ENCODE measurements at regions not wholly inside any gene's neighbourhood (a gene's known extent, or its start where the extent isn't known, plus 50 kb on each side); places are given as distances from the start of the nearest gene placed in this dataset.

DNA sequence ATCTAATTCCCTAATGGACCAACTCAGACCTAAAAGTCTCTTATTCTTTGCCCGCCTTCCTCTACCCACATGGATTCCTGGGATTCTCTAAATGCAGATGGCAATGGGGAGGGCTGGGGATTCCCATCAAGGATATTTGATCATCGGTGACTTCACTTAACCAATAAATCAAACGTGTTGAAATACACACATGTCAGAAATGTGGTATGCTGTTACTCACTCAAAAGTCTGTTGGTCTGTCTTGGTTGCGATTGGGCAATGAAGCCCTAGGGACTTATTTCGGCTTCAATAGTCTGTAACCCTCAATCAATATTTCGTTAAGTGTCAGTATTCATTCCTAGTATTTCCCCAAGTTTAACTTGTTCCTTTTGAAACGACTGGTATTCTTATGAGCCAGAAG lies 117.2 kb upstream of the DIO3 start:
- Histone ChIP-seq H3K27me3 (ENCODE audit: low read depth) (peaks cover 6% of the 10 kb centered on the region), H3K4me3 (no peak overlapping the region), H3K9me3 (no peaks in the 10 kb centered on the region), H3K27ac (no peak overlapping the region), H3K36me3 (no peaks in the 10 kb centered on the region), H3K4me1 (no peaks in the 10 kb centered on the region)
- no peak for ATAC-seq
- DNase-seq: no peak
- no peak for TF ChIP-seq CTCF (IDR thresholded peaks at IDR 0.05)
- intact Hi-C loops (cut with DNase I): no loop called here

DNA sequence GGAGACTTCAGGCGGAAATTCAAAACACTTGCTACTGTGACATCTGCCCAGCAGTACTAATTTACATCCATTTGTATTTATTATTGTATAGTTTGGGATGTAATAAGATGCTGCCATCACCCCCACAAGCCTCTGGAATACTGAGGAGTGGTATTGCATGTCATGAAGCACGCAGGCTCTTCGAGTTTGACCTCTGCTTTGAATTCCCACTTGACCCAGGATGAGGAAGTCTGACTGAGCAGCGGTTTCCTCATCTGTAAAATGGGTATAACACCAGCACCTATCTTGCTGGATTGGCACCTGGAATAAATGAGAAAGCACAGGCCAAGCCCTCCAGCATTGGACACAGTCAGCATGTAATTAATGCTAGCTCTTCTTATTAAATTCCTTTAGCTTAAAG lies 116.0 kb upstream of the DIO3 start:
- ATAC-seq (no peak), DNase-seq (no peak)
- H3K9me3 ChIP-seq: no peaks in the 10 kb centered on the region
- no peak overlapping the region for H3K4me3 ChIP-seq
- H3K4me1 ChIP-seq: no peaks in the 10 kb centered on the region
- intact Hi-C loops (cut with DNase I): no loop called here
- H3K27me3 ChIP-seq (ENCODE audit: low read depth): peaks cover 6% of the 10 kb centered on the region
- no peak for TF ChIP-seq CTCF (IDR thresholded peaks at IDR 0.05)
- no peaks in the 10 kb centered on the region for H3K36me3 ChIP-seq
- H3K27ac ChIP-seq: no peak overlapping the region

DNA sequence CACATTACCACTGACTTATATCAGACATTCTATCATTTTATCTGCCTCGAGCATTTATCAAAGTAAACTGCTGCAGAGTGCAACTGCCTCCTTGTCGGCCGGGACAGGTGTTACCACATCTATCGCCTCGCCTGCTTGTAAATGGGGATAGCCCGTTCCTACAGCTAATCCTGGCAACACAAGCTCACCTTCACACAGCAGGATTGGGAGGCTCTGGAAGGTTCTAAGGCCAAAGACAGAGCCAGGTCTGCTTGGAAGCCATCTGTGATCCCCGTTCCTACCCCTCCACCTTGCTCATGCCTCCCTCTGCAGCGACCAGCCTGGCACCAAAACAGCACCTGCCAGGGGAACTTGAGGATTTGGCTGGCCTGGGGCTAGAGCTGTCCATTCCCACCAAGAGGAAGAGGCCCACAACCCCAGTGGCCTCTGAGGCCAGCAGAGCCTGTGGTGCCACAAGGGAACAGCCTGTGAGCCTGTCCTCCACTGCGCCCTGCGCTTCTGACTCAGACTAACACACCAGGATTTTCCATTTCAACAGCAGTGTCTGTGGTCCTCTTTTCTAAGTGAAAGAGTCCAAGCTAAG lies 114.8 kb upstream of the DIO3 start:
- Histone ChIP-seq H3K36me3 (no peaks in the 10 kb centered on the region), H3K4me1 (no peaks in the 10 kb centered on the region), H3K27me3 (ENCODE audit: low read depth) (peaks cover 6% of the 10 kb centered on the region), H3K27ac (no peak overlapping the region), H3K9me3 (no peaks in the 10 kb centered on the region), H3K4me3 (no peak overlapping the region)
- ATAC-seq (no peak), DNase-seq (no peak)
- no peak for TF ChIP-seq CTCF (IDR thresholded peaks at IDR 0.05)
- intact Hi-C loops (cut with DNase I): no loop called here

- no peaks in the 10 kb centered on the region for H3K9me3 ChIP-seq
- peaks cover 14% of the 10 kb centered on the region for H3K27me3 ChIP-seq (ENCODE audit: low read depth)
- DNase-seq (no peak), ATAC-seq (no peak)
- H3K27ac ChIP-seq: no peak overlapping the region
- H3K36me3 ChIP-seq: no peaks in the 10 kb centered on the region
- TF ChIP-seq CTCF (IDR thresholded peaks at IDR 0.05): no peak
- no peak overlapping the region for H3K4me3 ChIP-seq
- intact Hi-C loops (cut with DNase I): no loop called here
- no peaks in the 10 kb centered on the region for H3K4me1 ChIP-seq
Observed at GRCh38 chr14:101449114-101449513, 112.2 kb upstream of the DIO3 start.

DNA sequence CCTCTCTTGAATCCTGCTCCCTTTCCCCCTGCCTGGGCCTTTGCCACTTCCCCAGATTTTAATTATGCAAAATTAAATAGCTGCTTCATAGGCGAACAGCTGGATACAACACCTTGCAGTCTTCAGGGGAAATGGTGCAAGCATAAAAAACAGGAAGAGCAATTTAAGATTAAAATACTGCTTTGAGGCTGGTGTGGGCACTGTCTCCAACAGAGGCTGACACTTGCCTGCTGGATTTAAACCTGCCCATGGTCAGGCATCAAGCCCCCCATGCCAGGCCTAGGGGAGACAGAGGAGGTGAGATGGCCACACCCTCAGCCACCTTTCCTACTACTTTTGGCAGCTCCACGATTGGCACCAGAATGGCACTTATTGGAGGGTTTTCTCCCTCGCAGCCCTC lies 110.1 kb upstream of the DIO3 start:
- intact Hi-C loops (cut with DNase I): no loop called here

More for the DNA sequence above, 110.1 kb upstream of the DIO3 start:
- H3K27me3 ChIP-seq (ENCODE audit: low read depth): peaks cover 17% of the 10 kb centered on the region
- no peaks in the 10 kb centered on the region for H3K4me1 ChIP-seq
- DNase-seq (no peak), ATAC-seq (no peak)
- no peaks in the 10 kb centered on the region for H3K36me3 ChIP-seq
- TF ChIP-seq CTCF (IDR thresholded peaks at IDR 0.05): no peak
- H3K4me3 ChIP-seq: no peak overlapping the region
- no peak overlapping the region for H3K27ac ChIP-seq
- H3K9me3 ChIP-seq: no peaks in the 10 kb centered on the region

Measured in lower lobe of right lung (tissue), 2 donors.